GM19452 (cell line): ENCODE measurements at regions not wholly inside any gene's neighbourhood (a gene's known extent, or its start where the extent isn't known, plus 50 kb on each side); places are given as distances from the start of the nearest gene placed in this dataset.

Experiments
- ATAC-seq: cut with Tn5 transposase; IDR thresholded peaks from one replicate; pipeline ENCODE4 v1.9.1; 2021; ENCODE audit not compliant: unreplicated experiment

DNA sequence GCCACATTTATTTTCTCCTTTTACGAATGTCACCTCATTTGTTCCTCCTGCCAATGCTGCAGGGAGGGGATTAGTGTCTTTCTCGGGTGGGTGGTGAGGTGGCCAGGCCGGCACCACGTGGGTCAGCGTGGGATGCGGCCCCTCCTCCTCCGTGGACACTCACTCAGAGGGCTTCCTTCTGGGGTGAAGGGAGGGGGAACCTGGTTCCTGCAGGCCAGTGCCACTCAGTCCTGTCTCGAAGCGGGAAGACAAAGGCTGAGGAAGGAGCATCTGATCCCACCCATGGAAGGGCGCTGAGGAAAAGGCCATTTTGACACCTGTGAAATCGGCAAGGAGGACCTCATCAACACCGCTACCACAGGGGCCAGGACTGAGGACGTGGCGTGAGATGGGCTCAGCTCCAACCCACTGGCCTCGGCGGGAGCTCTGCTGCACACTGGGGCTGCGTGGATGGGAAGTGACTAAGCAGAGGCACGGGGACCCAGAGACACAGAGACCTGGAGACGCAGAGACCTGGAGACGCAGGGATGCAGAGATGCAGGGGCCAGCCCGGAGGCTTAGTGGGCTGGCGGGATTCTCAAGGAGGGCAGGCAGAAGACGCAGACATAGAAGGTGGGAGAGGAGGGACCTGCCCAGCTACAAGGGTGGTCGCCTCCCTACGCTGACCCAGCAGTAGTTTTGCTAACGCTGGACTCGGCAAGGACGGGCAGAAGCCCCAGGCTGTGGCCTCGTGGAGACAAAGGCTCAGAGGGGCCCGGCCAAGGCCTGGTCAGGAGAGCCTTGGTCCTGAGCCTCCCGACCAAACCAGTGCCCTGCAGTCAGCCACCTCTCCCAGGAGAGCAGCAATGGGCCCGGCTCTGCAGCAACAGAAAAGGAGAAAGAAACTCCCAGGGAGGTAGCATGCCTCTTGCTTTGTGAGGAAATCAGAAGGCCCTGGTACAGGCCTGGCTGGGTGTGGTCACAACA, 1071.2 kb downstream of the BRD1 start:
- ATAC-seq: no peak

DNA sequence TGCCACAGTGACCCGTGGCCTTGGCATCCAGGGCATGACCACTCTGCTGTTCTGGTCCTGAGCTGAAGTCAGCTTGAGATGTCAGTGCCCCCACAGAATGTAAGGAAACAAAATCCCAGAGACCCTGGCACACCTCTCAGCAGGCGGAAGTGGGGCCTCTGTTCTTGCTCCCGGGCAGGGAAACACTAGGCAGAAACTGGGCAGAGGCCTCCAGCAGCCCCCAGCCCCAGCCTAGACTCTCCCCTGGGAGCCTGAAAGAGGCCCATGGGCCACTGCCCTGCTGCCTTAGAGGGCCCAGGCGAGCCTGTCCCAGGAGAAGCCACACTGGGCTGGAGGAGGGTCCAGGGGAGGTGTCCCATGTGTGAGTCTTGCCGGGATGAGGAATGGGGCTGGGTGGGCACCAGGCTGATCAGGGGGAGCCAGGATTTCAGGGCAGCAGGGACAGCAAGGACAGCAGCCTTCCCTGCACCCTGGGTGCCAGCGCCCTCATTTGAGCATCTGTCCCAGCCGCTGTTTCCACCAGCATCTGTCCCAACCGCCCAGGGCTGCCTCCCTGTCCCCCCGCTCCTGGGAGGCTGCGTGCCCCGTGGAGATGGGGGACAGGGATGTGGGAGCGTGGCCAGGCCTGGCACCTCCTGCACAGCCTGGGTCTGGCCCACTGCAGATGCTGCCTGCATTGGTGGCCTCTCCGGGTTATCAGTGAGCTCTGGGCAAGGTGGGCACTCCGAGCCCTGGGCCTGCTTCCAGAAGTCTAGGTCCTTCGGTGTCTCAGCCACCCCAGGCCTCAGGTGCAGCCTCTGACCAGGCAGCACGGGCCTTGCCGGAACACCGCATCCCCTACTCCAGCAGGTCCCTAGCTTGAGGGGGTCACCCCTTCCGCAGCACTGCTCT, 1072.4 kb downstream of the BRD1 start:
- no peak for ATAC-seq

GRCh38 chr22:48754611-48755058, 1073.0 kb downstream of the BRD1 start:
- ATAC-seq: no peak

GRCh38 chr22:48753752-48754517, 1073.7 kb downstream of the BRD1 start:
- ATAC-seq: no peak

DNA sequence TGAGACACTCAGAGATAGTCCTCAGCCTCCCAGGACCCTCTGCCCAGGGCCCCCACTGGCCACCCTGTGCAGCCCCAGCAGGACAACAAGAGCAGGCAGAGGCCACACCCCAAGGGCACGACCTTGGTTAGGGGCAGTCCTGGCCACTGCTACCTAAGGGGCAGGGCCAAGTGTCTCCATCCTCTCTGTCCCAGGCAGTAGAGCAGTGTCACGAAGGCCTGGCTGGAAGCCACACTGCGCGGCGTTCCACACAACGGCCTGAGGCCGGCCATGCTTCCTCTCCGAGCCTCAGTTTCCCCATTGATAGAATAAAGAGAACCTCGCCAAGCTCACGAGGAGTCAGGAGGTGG, 1074.3 kb downstream of the BRD1 start:
- no peak for ATAC-seq

GRCh38 chr22:48752451-48753380, 1075.0 kb downstream of the BRD1 start:
- ATAC-seq: no peak

GRCh38 chr22:48751539-48752437, 1075.9 kb downstream of the BRD1 start:
- ATAC-seq: no peak

- ATAC-seq: no peak
Observed at GRCh38 chr22:48750826-48751440, 1076.7 kb downstream of the BRD1 start.

- no peak for ATAC-seq
Observed at GRCh38 chr22:48750282-48750681, 1077.4 kb downstream of the BRD1 start.

DNA sequence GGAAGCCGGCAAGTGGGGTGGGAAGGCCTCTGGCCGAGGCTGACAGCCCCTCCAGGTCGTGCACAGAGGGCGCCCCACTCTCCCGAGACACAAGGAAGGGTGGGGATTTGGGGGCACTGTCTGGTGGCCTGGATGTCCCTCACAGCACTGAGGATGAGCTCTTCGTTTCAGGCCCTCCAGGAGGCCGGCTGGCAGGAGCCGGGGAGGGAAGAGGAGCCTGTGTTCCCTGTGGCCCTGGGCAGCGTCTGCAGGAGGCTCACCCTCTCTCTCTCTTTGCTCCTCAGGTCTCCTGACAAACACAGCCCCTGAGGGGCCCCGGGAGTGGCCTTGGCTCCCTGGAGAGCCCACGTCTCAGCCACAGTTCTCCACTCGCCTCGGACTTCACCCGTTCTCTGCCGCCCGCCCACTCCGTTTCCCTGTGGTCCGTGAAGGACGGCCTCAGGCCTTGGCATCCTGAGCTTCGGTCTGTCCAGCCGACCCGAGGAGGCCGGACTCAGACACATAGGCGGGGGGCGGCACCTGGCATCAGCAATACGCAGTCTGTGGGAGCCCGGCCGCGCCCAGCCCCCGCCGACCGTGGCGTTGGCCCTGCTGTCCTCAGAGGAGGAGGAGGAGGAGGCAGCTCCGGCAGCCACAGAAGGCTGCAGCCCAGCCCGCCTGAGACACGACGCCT, 1078.0 kb downstream of the BRD1 start:
- ATAC-seq: no peak

DNA sequence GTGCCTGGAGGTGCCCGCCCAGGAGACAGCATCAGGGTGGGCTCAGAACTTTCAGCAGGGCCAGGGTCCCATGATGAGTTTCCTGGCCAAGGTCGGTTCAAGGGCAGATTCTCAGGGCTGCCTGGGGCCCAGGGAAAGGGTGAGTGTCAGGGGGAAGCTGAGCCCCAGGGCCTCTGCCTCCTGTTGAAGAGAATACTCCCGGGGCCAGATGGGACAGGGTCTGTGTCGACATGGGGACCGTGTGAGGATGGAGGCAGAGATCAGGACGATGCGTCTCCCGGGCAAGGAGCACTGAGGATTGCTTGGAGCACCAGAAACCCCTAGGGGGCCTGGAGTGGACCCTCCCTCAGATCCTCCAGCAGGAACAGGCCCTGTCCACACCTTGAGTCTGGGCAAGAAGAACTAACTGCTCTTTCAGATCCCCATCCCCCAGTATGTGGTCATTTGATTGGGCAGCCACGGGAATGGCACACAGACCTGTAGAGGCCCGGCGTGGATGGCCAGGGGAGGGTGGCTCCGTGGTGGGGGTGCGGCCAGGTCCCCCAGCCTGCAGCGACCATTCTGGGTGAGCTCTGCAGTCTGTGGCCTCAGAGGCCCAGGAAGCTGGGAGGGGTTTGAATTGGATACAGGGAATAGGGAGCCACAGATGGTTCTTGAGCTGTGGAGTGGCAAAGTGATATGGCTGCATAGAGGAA, 1078.7 kb downstream of the BRD1 start:
- no peak for ATAC-seq

DNA sequence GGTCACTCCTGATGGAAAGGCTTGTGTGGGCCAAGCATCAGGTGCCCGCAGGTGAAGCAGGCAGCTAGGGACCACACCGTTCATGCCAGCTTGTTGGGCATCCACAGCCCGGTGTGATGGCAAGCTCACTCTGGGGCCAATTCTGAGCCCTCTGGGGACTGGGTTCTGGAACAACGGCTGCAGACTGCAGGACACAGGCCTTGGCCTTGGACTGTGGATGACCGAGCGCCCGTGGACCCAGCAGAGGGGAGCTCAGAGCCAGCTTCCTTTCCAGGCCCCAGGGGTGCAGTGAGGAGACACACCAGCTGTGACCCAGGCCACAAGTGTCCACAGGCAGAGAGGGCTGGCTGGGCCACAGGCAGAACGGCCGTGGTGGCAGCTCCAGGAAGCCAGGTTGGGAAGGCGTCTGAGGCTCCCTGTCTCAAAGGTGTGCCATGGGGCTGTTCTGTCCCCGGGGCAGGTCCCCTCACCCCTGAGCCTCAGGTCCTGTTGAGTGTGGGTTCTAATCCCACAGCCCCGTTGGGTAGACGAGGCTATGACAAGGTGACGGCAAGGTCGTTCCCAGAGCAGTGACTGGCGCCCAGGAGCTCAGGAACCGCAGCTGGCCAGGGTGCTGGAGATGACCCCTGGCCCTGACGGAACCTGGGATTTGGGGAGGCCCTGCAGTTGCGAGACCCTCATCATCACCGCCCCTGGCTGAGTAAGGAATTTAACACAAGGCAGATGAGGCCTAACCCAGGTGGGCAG, 1079.4 kb downstream of the BRD1 start:
- no peak for ATAC-seq

- no peak for ATAC-seq
Observed at GRCh38 chr22:48746789-48747425, 1080.8 kb downstream of the BRD1 start.

GRCh38 chr22:48745842-48746788, 1081.6 kb downstream of the BRD1 start:
- no peak for ATAC-seq
